Iris pigment epithelial cell (primary cell): ENCODE measurements at regions not wholly inside any gene's neighbourhood (a gene's known extent, or its start where the extent isn't known, plus 50 kb on each side); places are given as distances from the start of the nearest gene placed in this dataset.

Experiments
- DNase-seq: peaks from one replicate; pipeline ENCODE4 v3.0.0-alpha.2; 2011; ENCODE audit warnings: low read depth

GRCh38 chrX:30161043-30161442 is 54.3 kb upstream of the MAGEB2 start:
- DNase-seq = peak; percentile 54
